Stomach (tissue), 8 donors: ENCODE measurements at regions not wholly inside any gene's neighbourhood (a gene's known extent, or its start where the extent isn't known, plus 50 kb on each side); places are given as distances from the start of the nearest gene placed in this dataset.
A peak's percentile ranks its signal among the peaks of the same experiment; 100 is the strongest.

Source experiments
- DNase-seq, 2 donors: peaks; one replicate each; pipeline versions ENCODE4 v3.0.0 to v3.0.0-alpha.2; 2013 to 2019
- H3K27ac ChIP-seq, 5 donors: fragments of 200-600 bp in 4 of 5; sonication (generic) in 4 of 5; one replicate each; pipeline ENCODE4 v1.5.1; 2013 to 2019; ENCODE audit warnings: mild to moderate bottlenecking in 1 of 5, moderate library complexity in 1 of 5
- H3K27me3 ChIP-seq, 3 donors: fragments of 200-600 bp; sonication (generic); one replicate each; pipeline ENCODE4 v1.5.1; 2017 to 2019; ENCODE audit warnings: mixed run types in 1 of 3
- H3K36me3 ChIP-seq, 4 donors: fragments of 200-600 bp; sonication (generic); 1 replicate in 3 of 4; 2 replicates in 1 of 4; pipeline ENCODE4 v1.5.1; 2016 to 2019
- H3K4me1 ChIP-seq, 4 donors: fragments of 200-600 bp; sonication (generic); one replicate each; pipeline ENCODE4 v1.5.1; 2016 to 2019
- H3K4me3 ChIP-seq, 4 donors: fragments of 200-600 bp; sonication (generic) in 3 of 4; one replicate each; pipeline ENCODE4 v1.5.1; 2016 to 2019; ENCODE audit warnings: mild to moderate bottlenecking in 1 of 4
- H3K9me3 ChIP-seq, 4 donors: fragments of 200-600 bp; sonication (generic); one replicate each; pipeline ENCODE4 v1.5.1; 2016 to 2019
- CTCF ChIP-seq, 7 experiments: fragments of 450-650 bp in 4 of 7; fragments of 200-600 bp in 3 of 7; sonication (generic) in 3 of 7; IDR thresholded peaks; one replicate each; pipeline ENCODE4 v1.5.1; 2016 to 2019; ENCODE audit warnings: antibody characterized with exemption in 7 of 7, control low read depth in 2 of 7, mild to moderate bottlenecking in 1 of 7
- EP300 ChIP-seq: sonication (generic); formaldehyde crosslinking; IDR thresholded peaks from one replicate; pipeline ENCODE4 v1.6.1; 2017; ENCODE audit warnings: antibody characterized with exemption
- POLR2A ChIP-seq, 4 donors: fragments of 450-650 bp; IDR thresholded peaks; one replicate each; pipeline ENCODE4 v1.6.1; 2016; ENCODE audit warnings: antibody characterized with exemption in 4 of 4, control low read depth in 2 of 4, mild to moderate bottlenecking in 1 of 4, moderate library complexity in 1 of 4
- POLR2AphosphoS5 ChIP-seq, 3 donors: sonication (generic); formaldehyde crosslinking; IDR thresholded peaks; one replicate each; pipeline ENCODE4 v1.6.1; 2016; ENCODE audit warnings: antibody characterized with exemption in 3 of 3
- WGBS, 5 donors: extraction: QIAGEN DNeasy Blood & Tissue Kit in 3 of 5; methylation state at CpG; one replicate each; pipeline versions ENCODE4 v1.1.5 to v1.1.7; 2013 to 2018; 5-methylcytosine and 5-hydroxymethylcytosine counted together
- intact Hi-C: fragments of 100-400 bp; cut with DNase I; formaldehyde crosslinking; loops from one replicate; pipeline ENCODE4 v1.15.1; 2023; ENCODE audit warnings: low total_unique reads
- donor health status: healthy with polysubstance abuse.
- donor health status: Bipolar disorder and iron deficiency.
- donor health status: healthy.

DNA sequence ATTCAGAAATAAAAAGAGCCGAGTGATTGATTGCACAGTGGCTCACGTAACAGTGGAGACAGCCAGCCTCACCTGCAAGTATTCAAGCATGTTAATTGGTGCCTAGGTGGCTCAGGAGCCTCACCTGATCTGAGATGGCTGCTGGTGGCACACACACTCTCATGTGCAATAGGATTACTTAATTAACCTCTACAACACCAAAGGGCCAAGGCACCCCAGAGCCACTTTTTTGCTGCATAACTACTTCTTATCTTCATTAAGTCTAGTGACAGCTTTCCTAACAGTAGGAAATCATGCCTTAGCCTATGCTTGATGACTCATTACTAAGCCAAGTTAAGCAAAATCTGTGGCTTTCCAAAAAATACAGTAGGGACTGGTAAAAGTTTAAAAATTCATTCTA, 117.3 kb upstream of the NOCT start:
- Histone ChIP-seq H3K4me3 (no peak overlapping the region), H3K9me3 (no peaks in the 10 kb centered on the region), H3K4me1 (peaks cover 0 to 8% (median 4%) of the 10 kb centered on the region in 4 donors), H3K36me3 (no peaks in the 10 kb centered on the region), H3K27me3 (no peaks in the 10 kb centered on the region), H3K27ac (peak overlapping the region in 1 of 5 donors; percentile 52)
- intact Hi-C loops, result no loop called here
- 32 to 60% (median 51%) methylated on average over 2 of the region's 2 CpGs for WGBS, 5 donors
- TF ChIP-seq POLR2A (IDR thresholded peaks at IDR 0.05) (no peak), POLR2AphosphoS5 (IDR thresholded peaks at IDR 0.05) (no peak), CTCF (IDR thresholded peaks at IDR 0.05) (no peak), EP300 (no peak)
- DNase-seq, result peak in 1 of 2 donors; percentile 25

- DNase-seq, result peak in 1 of 2 donors; percentile 36
- H3K4me1 ChIP-seq, result peaks cover 0 to 8% (median 4%) of the 10 kb centered on the region in 4 donors
- intact Hi-C loops, result no loop called here
- WGBS, 5 donors, result 17 to 38% (median 27%) methylated on average over 2 of the region's 2 CpGs
- peak overlapping the region in 1 of 5 donors; percentile 52 for H3K27ac ChIP-seq
- no peaks in the 10 kb centered on the region for H3K9me3 ChIP-seq
- H3K27me3 ChIP-seq, result no peaks in the 10 kb centered on the region
- H3K4me3 ChIP-seq, result no peak overlapping the region
- TF ChIP-seq EP300, result no peak
- no peak for TF ChIP-seq POLR2A (IDR thresholded peaks at IDR 0.05)
- no peak for TF ChIP-seq CTCF (IDR thresholded peaks at IDR 0.05)
- TF ChIP-seq POLR2AphosphoS5 (IDR thresholded peaks at IDR 0.05), result no peak
- H3K36me3 ChIP-seq, result no peaks in the 10 kb centered on the region
These were observed 117.8 kb upstream of the NOCT start for GRCh38 chr4:138897811-138898226.

DNA sequence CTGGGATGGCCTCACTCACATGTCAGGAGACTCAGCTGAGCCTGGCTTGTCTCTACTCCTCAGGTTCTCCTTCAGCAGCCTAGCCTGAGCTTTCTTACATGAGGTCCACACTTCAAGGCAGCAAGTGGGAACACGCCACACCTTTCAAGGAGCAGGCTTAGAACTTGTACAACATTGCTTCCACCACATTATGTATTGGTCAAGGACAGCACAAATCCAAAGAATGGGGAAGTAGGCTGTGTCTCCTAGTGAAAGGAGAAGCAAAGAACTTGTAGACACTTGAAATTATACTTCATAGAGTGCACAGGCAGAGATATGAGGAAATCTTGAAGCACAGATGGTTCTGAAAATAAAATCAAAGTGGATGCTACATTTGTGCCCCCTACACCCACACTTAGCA, 120.9 kb upstream of the NOCT start:
- Histone ChIP-seq H3K4me1 (peaks cover 0 to 8% (median 4%) of the 10 kb centered on the region in 4 donors), H3K27ac (no peak overlapping the region), H3K36me3 (no peaks in the 10 kb centered on the region), H3K4me3 (no peak overlapping the region), H3K9me3 (no peaks in the 10 kb centered on the region), H3K27me3 (no peaks in the 10 kb centered on the region)
- intact Hi-C loops, result no loop called here
- WGBS, 5 donors, result 83 to 93% (median 88%) methylated on average over 1 of the region's 1 CpG
- TF ChIP-seq CTCF (IDR thresholded peaks at IDR 0.05) (no peak), EP300 (no peak), POLR2A (IDR thresholded peaks at IDR 0.05) (no peak), POLR2AphosphoS5 (IDR thresholded peaks at IDR 0.05) (no peak)
- no peak for DNase-seq

GRCh38 chr4:138894011-138894410, 121.6 kb upstream of the NOCT start:
- H3K36me3 ChIP-seq, result no peaks in the 10 kb centered on the region
- H3K4me1 ChIP-seq, result peaks cover 0 to 8% (median 4%) of the 10 kb centered on the region in 4 donors
- no peak overlapping the region for H3K27ac ChIP-seq
- no peak overlapping the region for H3K4me3 ChIP-seq
- intact Hi-C loops, result no loop called here
- H3K27me3 ChIP-seq, result no peaks in the 10 kb centered on the region
- DNase-seq, result no peak
- no peaks in the 10 kb centered on the region for H3K9me3 ChIP-seq
- TF ChIP-seq EP300 (no peak), POLR2AphosphoS5 (IDR thresholded peaks at IDR 0.05) (no peak), POLR2A (IDR thresholded peaks at IDR 0.05) (no peak), CTCF (IDR thresholded peaks at IDR 0.05) (no peak)
